ENCODE measurements at regions not wholly inside any gene's neighbourhood (a gene's known extent, or its start where the extent isn't known, plus 50 kb on each side); places are given as distances from the start of the nearest gene placed in this dataset.

DNA sequence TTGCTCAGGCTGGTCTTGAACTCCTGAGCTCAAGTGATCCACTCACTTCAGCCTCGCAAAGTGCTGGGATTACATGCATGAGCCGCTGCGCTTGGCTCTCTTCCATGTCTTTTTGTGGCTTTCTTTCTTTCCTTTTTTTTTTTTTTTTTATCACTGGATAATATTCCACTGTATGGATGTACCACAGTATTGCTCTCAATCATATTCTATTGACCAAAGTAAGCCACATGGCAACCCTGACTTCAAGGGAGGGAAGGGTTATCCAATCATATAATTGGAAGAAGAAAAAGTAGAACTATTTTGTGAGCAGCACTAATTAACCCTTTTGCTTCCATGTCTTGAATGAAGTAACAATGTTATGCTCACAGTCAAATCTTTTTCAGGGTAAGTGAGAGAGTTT lies 307.0 kb upstream of the RASGRP1 start:
- no peaks in the 10 kb centered on the region for H3K4me1 ChIP-seq (ENCODE audit: insufficient read depth)
- 94% methylated on average over 3 of the region's 3 CpGs for WGBS
- H3K36me3 ChIP-seq (ENCODE audit: insufficient read depth): no peaks in the 10 kb centered on the region
- no peak for DNase-seq (ENCODE audit: extremely low spot score)
- no peak overlapping the region for H3K27ac ChIP-seq (ENCODE audit: low read depth)
- no peak overlapping the region for H3K4me3 ChIP-seq (ENCODE audit: low read depth, low read length)

DNA sequence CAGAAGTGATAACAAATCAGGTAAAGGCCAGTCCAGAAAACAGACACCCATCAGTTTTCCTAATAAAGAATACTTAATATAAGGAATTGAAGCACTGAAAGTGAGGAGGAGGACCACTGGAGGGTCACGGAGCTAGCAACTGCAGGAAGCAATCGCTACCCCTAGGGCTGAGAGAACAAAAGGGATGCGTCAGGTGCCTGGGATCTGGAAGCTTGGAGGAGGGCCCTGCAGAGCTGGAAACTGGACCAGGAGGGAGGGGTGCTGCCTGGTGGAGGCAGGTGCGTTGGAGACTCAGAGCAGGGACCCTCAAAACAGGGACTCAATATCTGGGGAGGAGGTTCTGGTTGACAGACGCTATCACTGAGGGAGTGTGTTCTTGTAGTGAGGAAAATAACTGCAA lies 308.1 kb upstream of the RASGRP1 start:
- no peak for DNase-seq (ENCODE audit: extremely low spot score)
- Histone ChIP-seq H3K4me3 (ENCODE audit: low read depth, low read length) (no peak overlapping the region), H3K36me3 (ENCODE audit: insufficient read depth) (no peaks in the 10 kb centered on the region), H3K4me1 (ENCODE audit: insufficient read depth) (no peaks in the 10 kb centered on the region), H3K27ac (ENCODE audit: low read depth) (no peak overlapping the region)
- 96% methylated on average over 5 of the region's 5 CpGs for WGBS

DNA sequence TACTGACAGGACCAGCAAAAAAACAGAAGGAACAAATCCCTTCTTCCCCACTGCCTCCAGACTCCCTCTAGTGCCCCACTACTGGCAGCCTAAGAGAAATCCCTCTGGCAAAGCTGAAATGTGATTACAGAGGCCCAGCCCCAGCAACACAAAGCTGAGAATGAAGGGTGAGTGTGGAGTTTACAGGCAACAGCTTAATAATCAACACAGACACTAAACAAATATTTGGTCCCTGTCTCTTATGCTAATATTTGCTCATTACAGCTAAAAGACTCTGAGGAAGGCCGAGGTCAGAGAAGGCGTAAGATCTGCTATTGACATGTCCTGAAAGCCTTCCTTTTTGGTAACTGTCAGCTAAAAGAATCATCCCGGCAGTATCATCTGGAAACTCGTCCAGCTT lies 308.5 kb upstream of the RASGRP1 start:
- H3K27ac ChIP-seq (ENCODE audit: low read depth): no peak overlapping the region
- no peaks in the 10 kb centered on the region for H3K4me1 ChIP-seq (ENCODE audit: insufficient read depth)
- no peak for DNase-seq (ENCODE audit: extremely low spot score)
- WGBS: 62% methylated on average over 4 of the region's 4 CpGs
- H3K36me3 ChIP-seq (ENCODE audit: insufficient read depth): no peaks in the 10 kb centered on the region
- H3K4me3 ChIP-seq (ENCODE audit: low read depth, low read length): no peak overlapping the region

DNA sequence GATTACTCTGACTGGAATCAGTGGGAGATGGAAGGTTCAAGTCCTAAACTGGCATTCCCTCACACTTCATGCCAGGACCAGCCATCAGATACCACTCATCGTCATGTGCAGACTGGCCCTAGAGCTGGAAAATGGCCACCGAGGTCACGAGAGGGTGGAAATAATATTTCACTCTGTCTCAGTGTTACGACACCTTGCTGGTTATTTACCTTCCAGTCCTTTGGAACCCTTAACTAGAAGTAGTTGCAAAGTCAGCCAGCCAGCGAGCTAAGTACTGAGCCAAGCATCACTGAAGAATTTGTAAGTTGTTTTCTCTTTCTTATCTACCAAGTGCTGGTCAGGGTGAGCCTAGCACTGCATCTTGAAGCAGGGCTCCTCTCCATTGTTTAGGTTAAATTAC lies 309.9 kb upstream of the RASGRP1 start:
- 81% methylated on average over 5 of the region's 5 CpGs for WGBS
- DNase-seq (ENCODE audit: extremely low spot score): no peak
- no peaks in the 10 kb centered on the region for H3K4me1 ChIP-seq (ENCODE audit: insufficient read depth)
- no peaks in the 10 kb centered on the region for H3K36me3 ChIP-seq (ENCODE audit: insufficient read depth)
- no peak overlapping the region for H3K4me3 ChIP-seq (ENCODE audit: low read depth, low read length)
- no peak overlapping the region for H3K27ac ChIP-seq (ENCODE audit: low read depth)

DNA sequence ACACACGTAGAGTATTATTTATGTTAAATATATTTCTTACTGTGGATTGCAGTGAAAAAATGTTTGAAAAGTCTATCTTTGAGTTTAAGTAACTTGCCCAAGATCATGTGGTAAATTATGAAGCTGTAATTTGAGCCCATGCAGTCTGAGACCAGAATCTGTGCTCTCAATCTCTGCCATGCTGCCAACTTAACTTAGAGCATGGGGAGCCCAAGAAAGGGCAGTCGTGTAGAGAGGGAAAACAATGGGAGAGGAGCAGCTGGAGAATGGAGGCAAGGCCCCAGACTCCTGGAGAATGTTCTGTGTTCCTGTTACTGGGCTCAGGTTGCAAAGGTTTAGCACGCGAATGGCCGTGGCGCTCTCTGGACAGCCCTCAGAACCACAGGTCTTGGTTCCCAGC lies 311.6 kb upstream of the RASGRP1 start:
- peaks cover 2% of the 10 kb centered on the region for H3K4me1 ChIP-seq (ENCODE audit: insufficient read depth)
- 94% methylated on average over 6 of the region's 6 CpGs for WGBS

DNA sequence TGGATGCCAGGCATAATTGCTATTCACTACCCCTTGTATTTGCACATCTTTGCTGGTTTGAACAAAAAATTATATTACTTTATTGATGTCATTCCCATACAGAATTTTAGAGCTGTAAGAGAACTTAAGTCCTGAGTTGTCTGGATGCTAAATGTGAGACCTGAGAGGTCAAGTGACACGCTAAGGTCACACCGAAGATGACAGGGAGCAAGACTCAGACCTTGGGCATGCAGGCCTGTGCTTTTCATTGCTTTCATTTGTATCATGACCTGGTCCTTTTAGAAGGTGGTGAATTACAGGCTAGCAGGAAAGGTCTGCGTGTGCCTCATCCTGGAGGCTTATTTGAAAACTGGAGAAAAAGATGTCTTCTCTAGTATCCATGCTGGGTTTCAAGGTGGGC lies 312.0 kb upstream of the RASGRP1 start:
- DNase-seq (ENCODE audit: extremely low spot score): no peak
- Histone ChIP-seq H3K27ac (ENCODE audit: low read depth) (no peak overlapping the region), H3K4me1 (ENCODE audit: insufficient read depth) (peaks cover 2% of the 10 kb centered on the region), H3K4me3 (ENCODE audit: low read depth, low read length) (no peak overlapping the region), H3K36me3 (ENCODE audit: insufficient read depth) (no peaks in the 10 kb centered on the region)
- WGBS: 95% methylated on average over 3 of the region's 3 CpGs

More for the DNA sequence above, 311.6 kb upstream of the RASGRP1 start:
- no peak overlapping the region for H3K4me3 ChIP-seq (ENCODE audit: low read depth, low read length)
- no peak for DNase-seq (ENCODE audit: extremely low spot score)
- H3K36me3 ChIP-seq (ENCODE audit: insufficient read depth): no peaks in the 10 kb centered on the region
- H3K27ac ChIP-seq (ENCODE audit: low read depth): no peak overlapping the region

DNA sequence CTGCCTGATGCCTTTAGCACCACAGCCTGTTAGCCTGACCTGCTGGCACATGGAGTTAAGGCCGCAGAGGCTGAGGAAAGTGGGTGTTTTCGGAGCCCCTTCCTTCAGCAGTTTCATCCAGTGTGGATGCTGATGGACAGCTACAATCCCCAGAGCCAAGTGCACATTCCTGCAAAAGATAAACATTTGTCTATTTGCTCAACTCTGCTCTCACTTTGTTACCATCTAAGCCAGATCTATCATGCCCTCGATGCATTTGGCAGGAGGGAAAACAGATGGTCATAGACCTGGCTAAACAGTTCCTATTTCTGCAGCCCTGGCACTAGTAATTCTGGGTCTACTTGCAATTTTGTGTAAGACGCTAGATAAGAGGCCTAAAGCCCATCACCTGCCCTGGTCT lies 312.9 kb upstream of the RASGRP1 start:
- Histone ChIP-seq H3K36me3 (ENCODE audit: insufficient read depth) (no peaks in the 10 kb centered on the region), H3K4me3 (ENCODE audit: low read depth, low read length) (no peak overlapping the region), H3K27ac (ENCODE audit: low read depth) (no peak overlapping the region), H3K4me1 (ENCODE audit: insufficient read depth) (peaks cover 2% of the 10 kb centered on the region)
- 57% methylated on average over 4 of the region's 4 CpGs for WGBS
- DNase-seq (ENCODE audit: extremely low spot score): no peak

DNA sequence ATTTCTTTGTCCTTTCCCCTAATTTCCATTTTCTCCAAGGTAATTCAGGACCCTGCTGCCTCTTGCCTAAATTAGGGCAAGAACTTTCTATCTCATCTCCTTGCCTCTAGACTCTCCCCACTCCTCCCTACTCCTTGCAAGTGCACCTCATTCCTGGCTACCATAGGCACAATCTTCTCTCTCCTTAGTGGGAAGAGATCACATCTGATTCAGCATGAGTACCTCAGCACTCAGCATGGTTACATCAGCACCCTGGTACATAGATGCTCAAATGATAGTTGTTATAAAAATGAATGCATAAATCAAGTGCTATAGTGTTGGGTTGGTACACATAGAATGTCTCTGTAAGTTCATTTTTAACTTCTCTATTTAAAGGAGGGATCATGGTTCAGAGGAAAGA lies 313.4 kb upstream of the RASGRP1 start:
- H3K4me1 ChIP-seq (ENCODE audit: insufficient read depth): peaks cover 2% of the 10 kb centered on the region
- no peak overlapping the region for H3K4me3 ChIP-seq (ENCODE audit: low read depth, low read length)
- H3K27ac ChIP-seq (ENCODE audit: low read depth): no peak overlapping the region
- no peaks in the 10 kb centered on the region for H3K36me3 ChIP-seq (ENCODE audit: insufficient read depth)
- DNase-seq (ENCODE audit: extremely low spot score): no peak

DNA sequence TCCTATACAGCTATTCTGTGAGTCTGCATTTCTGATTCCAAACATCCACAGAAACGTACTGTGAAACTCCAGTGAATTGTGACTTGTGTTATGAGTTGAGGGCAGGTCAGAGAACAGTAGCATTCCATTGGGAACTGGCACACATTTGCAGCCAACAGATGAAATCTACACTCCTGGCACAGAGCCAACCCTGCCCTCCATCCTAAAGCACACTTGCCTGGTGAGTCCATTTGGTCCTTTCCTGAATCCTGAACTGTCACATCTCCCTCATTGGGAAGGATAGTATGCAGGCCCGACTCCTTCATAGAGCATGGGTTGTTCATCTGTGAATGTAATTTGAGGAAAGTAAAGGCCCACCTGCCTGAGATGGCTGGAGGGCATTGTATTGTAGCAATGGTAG lies 314.3 kb upstream of the RASGRP1 start:
- no peak for DNase-seq (ENCODE audit: extremely low spot score)
- no peak overlapping the region for H3K4me3 ChIP-seq (ENCODE audit: low read depth, low read length)
- no peak overlapping the region for H3K27ac ChIP-seq (ENCODE audit: low read depth)
- H3K4me1 ChIP-seq (ENCODE audit: insufficient read depth): peaks cover 2% of the 10 kb centered on the region
- H3K36me3 ChIP-seq (ENCODE audit: insufficient read depth): no peaks in the 10 kb centered on the region
- WGBS: 78% methylated on average over 2 of the region's 2 CpGs

DNA sequence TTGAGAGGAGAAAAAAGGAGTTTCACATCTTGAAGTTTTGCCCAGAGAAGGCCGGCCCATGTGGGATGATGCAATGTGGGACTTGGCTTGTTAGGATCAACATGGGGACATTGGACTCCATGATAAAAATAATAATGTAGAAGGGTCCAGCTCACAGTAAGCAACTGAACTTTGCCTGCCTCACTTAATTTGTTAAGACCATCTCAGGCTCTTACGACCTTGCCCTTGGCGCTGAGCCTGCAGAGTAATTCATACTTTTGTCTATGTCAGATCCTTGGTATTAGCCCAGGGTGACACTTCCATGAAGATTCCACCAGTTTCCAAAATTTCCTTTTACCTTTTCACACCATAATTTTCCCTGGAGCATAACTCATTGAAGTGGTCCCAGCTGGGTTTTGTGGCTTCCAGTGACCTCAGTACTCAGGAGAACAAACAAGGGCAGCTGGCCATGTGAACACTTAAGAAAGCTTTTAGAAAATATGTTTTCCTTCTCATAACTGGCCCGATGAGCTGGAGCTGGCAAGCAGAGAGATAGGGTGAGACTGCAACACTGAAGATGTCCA lies 315.4 kb upstream of the RASGRP1 start:
- no peak overlapping the region for H3K27ac ChIP-seq (ENCODE audit: low read depth)
- no peaks in the 10 kb centered on the region for H3K36me3 ChIP-seq (ENCODE audit: insufficient read depth)
- no peak overlapping the region for H3K4me3 ChIP-seq (ENCODE audit: low read depth, low read length)
- H3K4me1 ChIP-seq (ENCODE audit: insufficient read depth): peaks cover 2% of the 10 kb centered on the region
- 59% methylated on average over 4 of the region's 4 CpGs for WGBS
- DNase-seq (ENCODE audit: extremely low spot score): no peak

DNA sequence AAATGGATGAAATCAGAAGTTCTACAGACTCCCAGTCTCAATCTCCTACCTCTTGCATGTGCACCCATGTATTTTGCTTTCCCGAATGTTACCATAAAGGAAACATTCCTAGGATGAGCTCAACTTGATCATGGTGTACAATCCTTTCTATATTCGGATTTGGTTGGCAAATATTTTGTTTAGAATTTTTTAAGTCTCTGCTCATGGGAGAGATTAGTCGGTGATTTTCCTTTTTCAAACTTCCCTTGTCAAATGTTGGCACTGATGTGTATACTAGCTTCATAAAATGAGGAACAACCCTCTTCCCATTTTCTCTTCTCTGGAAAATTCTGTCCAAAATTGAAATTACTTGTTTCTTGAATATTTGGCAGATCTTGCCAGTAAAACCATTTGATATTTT lies 317.6 kb upstream of the RASGRP1 start:
- Histone ChIP-seq H3K4me3 (ENCODE audit: low read depth, low read length) (no peak overlapping the region), H3K4me1 (ENCODE audit: insufficient read depth) (peaks cover 4% of the 10 kb centered on the region), H3K27ac (ENCODE audit: low read depth) (no peak overlapping the region), H3K36me3 (ENCODE audit: insufficient read depth) (no peaks in the 10 kb centered on the region)
- no peak for DNase-seq (ENCODE audit: extremely low spot score)
- WGBS: 27% methylated on average over 3 of the region's 3 CpGs

DNA sequence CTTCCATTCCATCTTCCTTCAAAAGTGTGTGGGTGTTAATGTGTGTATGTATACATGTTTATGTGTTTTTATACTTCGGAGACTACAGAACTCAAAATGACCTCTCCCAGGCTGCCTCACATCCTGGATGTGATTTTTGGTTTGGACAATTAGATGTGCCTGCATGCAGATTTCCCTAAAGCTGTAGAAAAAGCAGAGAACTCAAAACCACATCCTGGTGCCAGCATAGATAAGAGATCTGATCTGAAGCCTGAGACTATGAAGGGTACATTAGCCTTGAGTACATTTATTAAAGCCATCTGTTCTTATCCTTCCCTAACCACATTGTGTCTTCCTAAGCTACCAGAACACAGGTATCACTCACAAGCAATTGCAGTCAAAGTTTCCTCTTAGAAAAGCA lies 319.4 kb upstream of the RASGRP1 start:
- peaks cover 4% of the 10 kb centered on the region for H3K4me1 ChIP-seq (ENCODE audit: insufficient read depth)
- 55% methylated on average over 1 of the region's 1 CpG for WGBS

DNA sequence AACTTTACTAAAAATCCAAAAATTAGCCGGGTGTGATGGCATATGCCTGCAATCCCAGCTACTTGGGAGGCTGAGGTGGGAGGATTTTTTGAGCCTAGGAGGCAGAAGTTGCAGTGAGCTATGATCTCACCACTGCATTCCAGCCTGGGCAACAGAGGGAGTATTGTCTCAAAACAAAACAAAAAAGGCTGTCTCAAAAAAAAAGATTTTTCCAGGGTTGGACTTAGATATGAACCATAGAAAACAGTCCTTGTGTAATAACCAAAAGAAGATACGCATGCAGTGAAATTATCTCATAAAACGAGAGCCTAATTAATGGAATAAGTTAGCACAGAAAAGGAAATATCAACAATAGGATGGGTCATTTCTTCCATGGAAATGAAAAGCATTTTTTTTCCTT lies 320.4 kb upstream of the RASGRP1 start:
- no peak for DNase-seq (ENCODE audit: extremely low spot score)
- Histone ChIP-seq H3K4me3 (ENCODE audit: low read depth, low read length) (no peak overlapping the region), H3K4me1 (ENCODE audit: insufficient read depth) (peaks cover 2% of the 10 kb centered on the region), H3K36me3 (ENCODE audit: insufficient read depth) (no peaks in the 10 kb centered on the region), H3K27ac (ENCODE audit: low read depth) (no peak overlapping the region)
- WGBS: 65% methylated on average over 3 of the region's 3 CpGs

More for the DNA sequence above, 319.4 kb upstream of the RASGRP1 start:
- Histone ChIP-seq H3K36me3 (ENCODE audit: insufficient read depth) (no peaks in the 10 kb centered on the region), H3K4me3 (ENCODE audit: low read depth, low read length) (no peak overlapping the region), H3K27ac (ENCODE audit: low read depth) (no peak overlapping the region)
- no peak for DNase-seq (ENCODE audit: extremely low spot score)

DNA sequence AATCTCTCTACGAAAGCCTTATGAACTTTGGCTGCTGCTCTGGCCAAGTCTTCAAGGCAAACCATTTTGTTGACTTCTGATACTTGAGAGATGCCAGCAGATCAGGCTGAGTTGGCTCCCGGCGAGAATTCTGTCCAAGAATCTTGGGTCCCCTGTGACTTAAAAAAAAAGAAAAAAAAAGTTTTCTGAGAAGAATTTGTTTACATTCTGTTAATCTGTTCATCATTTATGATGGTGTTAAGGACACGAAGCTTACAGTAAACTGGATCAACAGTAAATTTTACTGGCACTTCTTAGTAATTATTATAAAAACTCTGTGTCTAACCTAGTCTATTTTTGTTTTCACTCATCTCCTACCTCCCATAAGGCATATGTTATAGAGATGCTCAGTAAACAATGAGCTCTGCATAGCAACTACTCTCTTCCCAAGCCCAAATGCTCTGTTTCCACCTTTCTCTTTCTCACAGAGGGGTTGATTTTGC lies 320.9 kb upstream of the RASGRP1 start:
- Histone ChIP-seq H3K36me3 (ENCODE audit: insufficient read depth) (no peaks in the 10 kb centered on the region), H3K4me1 (ENCODE audit: insufficient read depth) (peaks cover 2% of the 10 kb centered on the region), H3K4me3 (ENCODE audit: low read depth, low read length) (no peak overlapping the region), H3K27ac (ENCODE audit: low read depth) (no peak overlapping the region)
- WGBS: 17% methylated on average over 4 of the region's 4 CpGs
- DNase-seq (ENCODE audit: extremely low spot score): no peak

All from urinary bladder (tissue), 3 donors.